Common myeloid progenitor, CD34-positive (primary cell): ENCODE measurements at regions not wholly inside any gene's neighbourhood (a gene's known extent, or its start where the extent isn't known, plus 50 kb on each side); places are given as distances from the start of the nearest gene placed in this dataset.

ENCODE experiments used
- CTCF ChIA-PET: fragments of 350-600 bp; sonication (Branson Sonifier 250); formaldehyde crosslinking; loops from one replicate; lab custom pipeline; 2021; ENCODE audit warnings: antibody characterized with exemption; lab: Charles Lee
- POLR2A ChIA-PET: fragments of 350-600 bp; sonication (Branson Sonifier 250); formaldehyde crosslinking; loops from one replicate; lab custom pipeline; 2021; ENCODE audit warnings: antibody characterized with exemption; lab: Charles Lee
- DNase-seq, 3 donors: peaks; one replicate each; pipeline versions ENCODE4 v3.0.0 to v3.0.0-alpha.2; 2013
- H3K27ac ChIP-seq, 2 experiments: 1 replicate in 1 of 2; 2 replicates in 1 of 2; pipeline ENCODE4 v1.7.0; 2013; ENCODE audit warnings: inconsistent platforms in 2 of 2, low read length in 2 of 2, mild to moderate bottlenecking in 2 of 2, low read depth in 1 of 2, moderate library complexity in 1 of 2; ENCODE audit not compliant: severe bottlenecking in 2 of 2, insufficient read depth in 1 of 2, poor library complexity in 1 of 2
- H3K27me3 ChIP-seq, 5 experiments: replicated peaks in 2 of 5; 1 replicate in 3 of 5; 2 replicates in 2 of 5; pipeline versions ENCODE4 v1.6.1 to v1.7.0; 2013; ENCODE audit warnings: low read length in 4 of 5, mild to moderate bottlenecking in 2 of 5, moderate library complexity in 2 of 5, inconsistent platforms in 1 of 5; ENCODE audit not compliant: insufficient read depth in 5 of 5, control insufficient read depth in 4 of 5
- H3K36me3 ChIP-seq, 4 experiments: 1 replicate in 2 of 4; 2 replicates in 2 of 4; pipeline versions ENCODE4 v1.6.1 to v1.7.0; 2013; ENCODE audit warnings: low read length in 3 of 4, control low read depth in 1 of 4, mild to moderate bottlenecking in 1 of 4; ENCODE audit not compliant: control insufficient read depth in 4 of 4, insufficient read depth in 4 of 4
- H3K4me1 ChIP-seq, 4 experiments: 1 replicate in 3 of 4; 2 replicates in 1 of 4; pipeline versions ENCODE4 v1.6.1 to v1.7.1; 2013; ENCODE audit warnings: low read length in 3 of 4, mild to moderate bottlenecking in 3 of 4, control low read depth in 1 of 4, inconsistent platforms in 1 of 4, moderate library complexity in 1 of 4; ENCODE audit not compliant: control insufficient read depth in 4 of 4, insufficient read depth in 4 of 4; ENCODE audit errors: control extremely low read depth in 1 of 4
- H3K4me3 ChIP-seq, 7 experiments: 1 replicate in 4 of 7; 2 replicates in 3 of 7; pipeline versions ENCODE4 v1.5.1 to v1.7.0; 2013; ENCODE audit warnings: mild to moderate bottlenecking in 7 of 7, low read length in 6 of 7, moderate library complexity in 6 of 7, inconsistent platforms in 2 of 7, low read depth in 2 of 7, control low read depth in 1 of 7; ENCODE audit not compliant: insufficient read depth in 4 of 7, control insufficient read depth in 1 of 7; ENCODE audit errors: extremely low read depth in 1 of 7
- H3K9me3 ChIP-seq, 5 experiments: 1 replicate in 4 of 5; 2 replicates in 1 of 5; pipeline versions ENCODE4 v1.6.1 to v1.7.1; 2013; ENCODE audit warnings: low read length in 4 of 5, mild to moderate bottlenecking in 2 of 5, inconsistent platforms in 1 of 5, low read depth in 1 of 5, moderate library complexity in 1 of 5; ENCODE audit not compliant: control insufficient read depth in 4 of 5, insufficient read depth in 2 of 5; ENCODE audit errors: control extremely low read depth in 1 of 5
- WGBS: methylation state at CpG from one replicate; pipeline ENCODE4 v1.1.5; 2013; ENCODE audit not compliant: insufficient coverage; 5-methylcytosine and 5-hydroxymethylcytosine counted together

GRCh38 chr2:111633189-111633588, 250.8 kb downstream of the ANAPC1 start:
- POLR2A ChIA-PET = no interaction called here
- DNase-seq = no peak
- peaks cover 0 to 32% (median 17%) of the 10 kb centered on the region in 4 experiments for H3K4me1 ChIP-seq
- CTCF ChIA-PET = interaction anchor here (1.1 to 1.9 kb wide), 2 partner anchors 12 to 28 kb away, joined by 5 to 6 read pairs; no protein-coding TSS in a partner anchor
- peaks cover 2 to 24% (median 6%) of the 10 kb centered on the region in 5 experiments for H3K9me3 ChIP-seq
- H3K4me3 ChIP-seq = peak overlapping the region in 1 of 7 experiments; percentile 9
- H3K27ac ChIP-seq = peak overlapping the region in 1 of 2 experiments; percentile 40
- 100% methylated on average over 2 of the region's 2 CpGs for WGBS
- H3K27me3 ChIP-seq = no peaks in the 10 kb centered on the region
- H3K36me3 ChIP-seq = no peaks in the 10 kb centered on the region

- H3K4me1 ChIP-seq = peaks cover 0 to 32% (median 17%) of the 10 kb centered on the region in 4 experiments
- 15% methylated on average over 4 of the region's 6 CpGs for WGBS
- no peaks in the 10 kb centered on the region for H3K27me3 ChIP-seq
- CTCF ChIA-PET = no interaction called here
- no peak for DNase-seq
- H3K4me3 ChIP-seq = peak overlapping the region in 2 of 7 experiments; percentile 11 to 15
- H3K9me3 ChIP-seq = peaks cover 2 to 21% (median 8%) of the 10 kb centered on the region in 5 experiments
- POLR2A ChIA-PET = no interaction called here
- H3K36me3 ChIP-seq = no peaks in the 10 kb centered on the region
- peak overlapping the region; percentile 29 to 43 for H3K27ac ChIP-seq
Measured at GRCh38 chr2:111633643-111634042, 250.3 kb downstream of the ANAPC1 start.

GRCh38 chr2:111634050-111634794, 249.8 kb downstream of the ANAPC1 start:
- CTCF ChIA-PET = no interaction called here
- POLR2A ChIA-PET = no interaction called here
- peak; percentile 31 to 92 (median 87) for DNase-seq
- H3K4me1 ChIP-seq = peaks cover 0 to 32% (median 17%) of the 10 kb centered on the region in 4 experiments
- peak overlapping the region; percentile 29 to 43 for H3K27ac ChIP-seq
- WGBS = 89% methylated on average over 1 of the region's 2 CpGs
- H3K9me3 ChIP-seq = peaks cover 2 to 22% (median 10%) of the 10 kb centered on the region in 5 experiments
- peak overlapping the region in 2 of 7 experiments; percentile 11 to 15 for H3K4me3 ChIP-seq
- H3K27me3 ChIP-seq = no peaks in the 10 kb centered on the region
- no peaks in the 10 kb centered on the region for H3K36me3 ChIP-seq

GRCh38 chr2:111634995-111635538, 248.9 kb downstream of the ANAPC1 start:
- DNase-seq = no peak
- CTCF ChIA-PET = no interaction called here
- Histone ChIP-seq H3K4me3 (no peak overlapping the region), H3K36me3 (no peaks in the 10 kb centered on the region), H3K27ac (no peak overlapping the region), H3K27me3 (no peaks in the 10 kb centered on the region), H3K9me3 (peaks cover 0 to 17% (median 10%) of the 10 kb centered on the region in 5 experiments), H3K4me1 (peaks cover 0 to 32% (median 17%) of the 10 kb centered on the region in 4 experiments)
- POLR2A ChIA-PET = no interaction called here
- WGBS = 100% methylated on average over 2 of the region's 4 CpGs

GRCh38 chr2:111636905-111637304, 247.1 kb downstream of the ANAPC1 start:
- H3K27me3 ChIP-seq = no peaks in the 10 kb centered on the region
- WGBS = no CpG with 5 or more reads among the region's 5 CpGs
- H3K9me3 ChIP-seq = peaks cover 0 to 10% (median 4%) of the 10 kb centered on the region in 5 experiments
- no peaks in the 10 kb centered on the region for H3K36me3 ChIP-seq
- ChIA-PET CTCF (no interaction called here), POLR2A (no interaction called here)
- no peak for DNase-seq
- H3K4me3 ChIP-seq = no peak overlapping the region
- no peak overlapping the region for H3K27ac ChIP-seq
- H3K4me1 ChIP-seq = peaks cover 0 to 30% (median 17%) of the 10 kb centered on the region in 4 experiments

- Histone ChIP-seq H3K4me1 (peaks cover 0 to 28% (median 15%) of the 10 kb centered on the region in 4 experiments), H3K4me3 (no peak overlapping the region), H3K9me3 (peaks cover 0 to 10% (median 4%) of the 10 kb centered on the region in 5 experiments), H3K27me3 (no peaks in the 10 kb centered on the region), H3K36me3 (no peaks in the 10 kb centered on the region), H3K27ac (no peak overlapping the region)
- CTCF ChIA-PET = interaction anchor here (1.3 kb wide), 1 partner anchor 13 kb away, joined by 3 read pairs; no protein-coding TSS in a partner anchor
- no peak for DNase-seq
- POLR2A ChIA-PET = interaction anchor here (1.0 kb wide), 1 partner anchor 19 kb away, joined by 4 read pairs; no protein-coding TSS in a partner anchor
- no CpG with 5 or more reads among the region's 4 CpGs for WGBS
Measured at GRCh38 chr2:111638274-111638877, 245.6 kb downstream of the ANAPC1 start.
